ENCODE measurements at regions not wholly inside any gene's neighbourhood (a gene's known extent, or its start where the extent isn't known, plus 50 kb on each side); places are given as distances from the start of the nearest gene placed in this dataset.

DNA sequence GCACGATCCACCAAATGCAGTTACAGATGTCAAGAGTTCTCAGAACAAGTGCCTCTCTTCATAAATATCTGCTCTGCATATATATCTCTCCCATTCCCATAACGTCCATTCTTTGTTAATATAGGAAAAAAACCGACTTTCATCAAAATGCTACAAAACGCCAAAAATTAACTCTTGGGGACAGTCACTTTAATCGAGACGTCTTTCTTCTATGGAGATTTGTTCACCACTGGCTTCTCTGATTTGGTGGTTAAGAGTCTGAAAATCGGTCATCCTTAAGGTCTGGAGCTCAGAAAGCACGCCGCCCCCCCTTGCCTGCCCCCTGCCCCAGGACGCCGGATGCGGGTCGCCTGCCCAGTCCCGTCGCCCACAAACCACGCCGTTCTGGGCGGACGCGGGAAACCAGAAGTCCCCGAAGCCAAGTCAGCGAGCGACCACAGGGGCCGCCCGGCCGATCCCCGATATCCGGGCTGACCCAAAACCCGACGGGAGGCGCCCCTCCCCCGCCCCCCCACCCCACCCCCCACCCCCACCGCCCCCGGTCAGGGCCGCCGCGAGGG, 252.7 kb downstream of the TJP1 start:
- no peak for DNase-seq (ENCODE audit: low spot score in 2 of 2)
- WGBS, 2 donors = 2 to 5% methylated on average over 21 to 22 of the region's 37 CpGs
- intact Hi-C loops (cut with DNase I; ENCODE audit: low total_unique reads) = no loop called here
- no peak overlapping the region for H3K4me3 ChIP-seq (ENCODE audit: low read depth, poor library complexity, severe bottlenecking)
- TF ChIP-seq, protein P1, sequence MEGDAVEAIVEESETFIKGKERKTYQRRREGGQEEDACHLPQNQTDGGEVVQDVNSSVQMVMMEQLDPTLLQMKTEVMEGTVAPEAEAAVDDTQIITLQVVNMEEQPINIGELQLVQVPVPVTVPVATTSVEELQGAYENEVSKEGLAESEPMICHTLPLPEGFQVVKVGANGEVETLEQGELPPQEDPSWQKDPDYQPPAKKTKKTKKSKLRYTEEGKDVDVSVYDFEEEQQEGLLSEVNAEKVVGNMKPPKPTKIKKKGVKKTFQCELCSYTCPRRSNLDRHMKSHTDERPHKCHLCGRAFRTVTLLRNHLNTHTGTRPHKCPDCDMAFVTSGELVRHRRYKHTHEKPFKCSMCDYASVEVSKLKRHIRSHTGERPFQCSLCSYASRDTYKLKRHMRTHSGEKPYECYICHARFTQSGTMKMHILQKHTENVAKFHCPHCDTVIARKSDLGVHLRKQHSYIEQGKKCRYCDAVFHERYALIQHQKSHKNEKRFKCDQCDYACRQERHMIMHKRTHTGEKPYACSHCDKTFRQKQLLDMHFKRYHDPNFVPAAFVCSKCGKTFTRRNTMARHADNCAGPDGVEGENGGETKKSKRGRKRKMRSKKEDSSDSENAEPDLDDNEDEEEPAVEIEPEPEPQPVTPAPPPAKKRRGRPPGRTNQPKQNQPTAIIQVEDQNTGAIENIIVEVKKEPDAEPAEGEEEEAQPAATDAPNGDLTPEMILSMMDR (IDR thresholded peaks at IDR 0.05) = no peak
- TF ChIP-seq POLR2A (IDR thresholded peaks at IDR 0.05) = no peak

DNA sequence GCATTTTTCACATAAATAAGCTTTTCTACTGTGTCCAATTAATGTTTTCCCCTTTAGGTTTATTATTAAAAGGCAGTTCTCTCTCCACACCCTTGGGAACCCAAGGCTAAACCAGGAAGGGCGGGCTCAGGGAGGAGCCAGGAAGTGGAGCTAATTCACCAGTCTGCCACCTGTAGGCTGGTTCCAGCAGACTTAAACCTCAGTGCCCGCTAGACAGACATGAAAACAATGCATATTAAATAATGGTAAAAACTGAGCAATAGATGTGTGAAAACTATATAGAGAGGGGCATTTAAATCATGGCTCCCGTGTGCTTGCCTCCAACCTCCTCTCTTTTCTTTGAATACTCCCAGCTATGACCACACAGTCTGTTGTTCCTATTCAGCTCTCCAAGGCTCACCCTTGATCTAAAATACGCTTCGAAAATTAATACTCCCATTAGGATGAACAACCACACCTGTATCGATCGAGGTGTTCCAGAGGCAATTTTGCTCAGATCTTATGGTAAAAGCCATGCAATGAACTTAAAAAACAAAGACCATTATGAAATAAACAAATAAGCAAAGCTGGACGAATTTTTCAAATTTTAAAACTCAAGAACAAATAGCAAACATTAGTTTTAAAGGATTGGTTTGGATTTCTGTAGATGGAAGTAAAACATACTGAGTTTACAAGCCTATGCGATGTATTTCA, 253.3 kb downstream of the TJP1 start:
- WGBS, 2 donors = 38 to 48% methylated on average over 9 of the region's 9 CpGs
- no peak for DNase-seq (ENCODE audit: low spot score in 2 of 2)
- TF ChIP-seq, protein P1 (IDR thresholded peaks at IDR 0.05) = no peak
- TF ChIP-seq POLR2A (IDR thresholded peaks at IDR 0.05) = no peak
- H3K4me3 ChIP-seq (ENCODE audit: low read depth, poor library complexity, severe bottlenecking) = no peak overlapping the region
- intact Hi-C loops (cut with DNase I; ENCODE audit: low total_unique reads) = no loop called here

DNA sequence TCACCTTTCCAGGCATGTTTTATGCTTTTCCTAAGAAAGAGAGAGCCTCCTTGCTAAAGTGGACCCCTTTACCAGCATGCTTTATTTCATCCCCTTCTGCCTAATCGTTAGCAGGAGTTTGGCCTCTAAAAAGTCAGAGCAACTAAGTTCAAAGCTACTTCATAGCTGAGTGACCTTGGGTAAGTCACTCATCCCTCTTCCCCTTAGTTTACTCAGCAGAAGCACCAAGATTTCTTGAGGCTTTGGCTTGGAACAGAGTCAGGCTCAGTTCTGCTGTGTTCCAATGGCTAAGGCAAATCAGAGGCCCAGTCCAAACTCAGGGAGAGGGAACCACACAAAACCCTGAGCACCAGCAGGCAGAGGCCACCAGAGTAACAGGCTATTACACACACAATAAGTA, 254.9 kb downstream of the TJP1 start:
- no peak overlapping the region for H3K4me3 ChIP-seq (ENCODE audit: low read depth, poor library complexity, severe bottlenecking)
- intact Hi-C loops (cut with DNase I; ENCODE audit: low total_unique reads) = no loop called here
- TF ChIP-seq POLR2A (IDR thresholded peaks at IDR 0.05) = no peak
- TF ChIP-seq, protein P1 (IDR thresholded peaks at IDR 0.05) = no peak
- WGBS, 2 donors = 86 to 89% methylated on average over 1 of the region's 1 CpG
- DNase-seq (ENCODE audit: low spot score in 2 of 2) = no peak

DNA sequence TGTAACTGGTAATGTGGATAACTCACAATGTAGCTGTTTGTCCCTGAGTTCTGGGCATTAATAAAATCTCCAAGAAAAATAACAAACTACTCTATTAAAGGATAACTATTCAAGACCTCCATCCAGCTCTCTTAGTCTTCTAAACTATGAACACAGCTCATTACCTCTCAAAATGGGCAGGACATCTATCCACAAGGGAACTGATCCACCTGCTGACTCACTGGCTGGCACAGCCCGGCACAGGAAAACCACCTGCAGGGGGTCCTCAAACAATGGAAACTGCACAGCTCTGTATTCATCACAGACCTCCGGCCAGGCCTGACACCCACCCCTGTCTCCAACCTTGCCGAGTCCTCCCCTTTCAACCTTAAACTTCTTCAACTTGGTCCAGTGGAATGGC, 255.4 kb downstream of the TJP1 start:
- TF ChIP-seq, protein P1 (IDR thresholded peaks at IDR 0.05) = no peak
- no peak for TF ChIP-seq POLR2A (IDR thresholded peaks at IDR 0.05)
- 63 to 88% methylated on average over 3 of the region's 3 CpGs for WGBS, 2 donors
- no peak overlapping the region for H3K4me3 ChIP-seq (ENCODE audit: low read depth, poor library complexity, severe bottlenecking)
- DNase-seq (ENCODE audit: low spot score in 2 of 2) = no peak
- intact Hi-C loops (cut with DNase I; ENCODE audit: low total_unique reads) = no loop called here

DNA sequence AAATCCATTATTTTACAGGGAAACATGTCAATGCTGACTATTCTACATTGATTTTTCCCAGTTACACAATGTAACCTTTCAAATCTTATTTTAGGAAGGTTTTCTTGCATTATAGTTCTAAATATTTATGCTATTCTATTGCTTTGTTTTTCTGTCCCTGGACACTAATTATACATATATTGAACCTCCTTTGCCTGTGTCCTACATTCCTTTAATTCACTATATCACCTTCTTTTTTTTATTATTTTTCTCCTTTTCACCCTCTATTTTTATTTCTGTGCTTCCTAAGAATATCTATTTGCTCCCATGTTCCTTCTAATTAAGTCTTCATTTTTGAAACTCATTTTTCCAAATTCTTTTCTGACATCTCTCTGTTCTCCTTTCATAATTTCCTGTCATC, 259.2 kb downstream of the TJP1 start:
- H3K4me3 ChIP-seq (ENCODE audit: low read depth, poor library complexity, severe bottlenecking) = no peak overlapping the region
- DNase-seq (ENCODE audit: low spot score in 2 of 2) = no peak
- TF ChIP-seq POLR2A (IDR thresholded peaks at IDR 0.05) = no peak
- TF ChIP-seq, protein P1 (IDR thresholded peaks at IDR 0.05) = no peak
- intact Hi-C loops (cut with DNase I; ENCODE audit: low total_unique reads) = no loop called here

DNA sequence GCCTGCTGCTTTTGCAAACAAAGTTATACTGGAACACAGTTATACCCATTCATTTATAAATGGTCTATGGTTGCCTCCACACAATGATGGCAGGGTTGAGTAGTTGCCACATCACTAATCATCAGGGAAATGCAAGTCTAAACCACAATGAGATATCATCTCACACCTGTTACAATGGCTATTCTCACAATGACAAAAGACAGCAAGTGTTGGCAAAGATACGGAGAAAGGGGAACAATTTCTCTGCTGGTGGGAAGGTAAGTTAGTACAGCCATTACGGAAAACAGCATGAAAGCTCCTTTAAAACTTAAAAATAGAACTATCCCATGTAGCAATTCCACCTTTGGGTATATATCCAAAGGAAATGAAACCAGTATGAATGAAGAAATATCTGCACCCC, 261.4 kb downstream of the TJP1 start:
- TF ChIP-seq, protein P1 (IDR thresholded peaks at IDR 0.05) = no peak
- no peak for TF ChIP-seq POLR2A (IDR thresholded peaks at IDR 0.05)
- intact Hi-C loops (cut with DNase I; ENCODE audit: low total_unique reads) = no loop called here
- no peak overlapping the region for H3K4me3 ChIP-seq (ENCODE audit: low read depth, poor library complexity, severe bottlenecking)
- 50 to 89% methylated on average over 2 of the region's 2 CpGs for WGBS, 2 donors
- no peak for DNase-seq (ENCODE audit: low spot score in 2 of 2)
